D721Med (cell line): ENCODE measurements at regions not wholly inside any gene's neighbourhood (a gene's known extent, or its start where the extent isn't known, plus 50 kb on each side); places are given as distances from the start of the nearest gene placed in this dataset.

Experiments
- DNase-seq: peaks from one replicate; pipeline ENCODE4 v3.0.0; 2011; ENCODE audit warnings: low spot score; ENCODE audit not compliant: insufficient read length
- FAIRE-seq: peaks from 2 replicates; lab custom pipeline; 2011; peaks lifted over from hg19 to GRCh38; lab: Jason Lieb, UNC
- TF ChIP-seq, protein P1 (sequence below): IDR thresholded peaks from 2 replicates; pipeline ENCODE4 v1.5.1; 2012; ENCODE audit warnings: mild to moderate bottlenecking, control low read depth; ENCODE audit not compliant: insufficient read depth; ENCODE audit errors: missing control alignments

DNA sequence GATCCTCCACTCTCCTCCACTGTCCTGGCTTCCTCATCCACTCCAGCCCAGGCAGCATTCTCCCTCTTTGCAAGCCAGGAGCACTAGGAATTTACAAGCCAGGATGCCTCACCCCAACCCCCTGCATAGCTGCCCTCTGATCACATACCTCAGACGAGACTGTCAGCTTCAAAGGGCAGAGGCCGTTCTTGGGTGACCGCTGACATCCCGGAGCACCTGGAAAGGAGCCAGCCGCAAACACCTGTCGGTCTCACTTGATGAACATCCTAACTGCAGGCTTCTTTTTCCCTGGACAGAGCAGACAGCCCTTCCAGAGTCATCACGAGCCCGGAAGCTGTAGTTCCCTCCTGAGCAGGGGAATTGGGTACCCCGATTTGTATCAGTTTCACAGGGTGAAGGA, 451.3 kb upstream of the B3GAT1 start:
- TF ChIP-seq, protein P1, sequence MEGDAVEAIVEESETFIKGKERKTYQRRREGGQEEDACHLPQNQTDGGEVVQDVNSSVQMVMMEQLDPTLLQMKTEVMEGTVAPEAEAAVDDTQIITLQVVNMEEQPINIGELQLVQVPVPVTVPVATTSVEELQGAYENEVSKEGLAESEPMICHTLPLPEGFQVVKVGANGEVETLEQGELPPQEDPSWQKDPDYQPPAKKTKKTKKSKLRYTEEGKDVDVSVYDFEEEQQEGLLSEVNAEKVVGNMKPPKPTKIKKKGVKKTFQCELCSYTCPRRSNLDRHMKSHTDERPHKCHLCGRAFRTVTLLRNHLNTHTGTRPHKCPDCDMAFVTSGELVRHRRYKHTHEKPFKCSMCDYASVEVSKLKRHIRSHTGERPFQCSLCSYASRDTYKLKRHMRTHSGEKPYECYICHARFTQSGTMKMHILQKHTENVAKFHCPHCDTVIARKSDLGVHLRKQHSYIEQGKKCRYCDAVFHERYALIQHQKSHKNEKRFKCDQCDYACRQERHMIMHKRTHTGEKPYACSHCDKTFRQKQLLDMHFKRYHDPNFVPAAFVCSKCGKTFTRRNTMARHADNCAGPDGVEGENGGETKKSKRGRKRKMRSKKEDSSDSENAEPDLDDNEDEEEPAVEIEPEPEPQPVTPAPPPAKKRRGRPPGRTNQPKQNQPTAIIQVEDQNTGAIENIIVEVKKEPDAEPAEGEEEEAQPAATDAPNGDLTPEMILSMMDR: no peak
- FAIRE-seq: no peak

DNA sequence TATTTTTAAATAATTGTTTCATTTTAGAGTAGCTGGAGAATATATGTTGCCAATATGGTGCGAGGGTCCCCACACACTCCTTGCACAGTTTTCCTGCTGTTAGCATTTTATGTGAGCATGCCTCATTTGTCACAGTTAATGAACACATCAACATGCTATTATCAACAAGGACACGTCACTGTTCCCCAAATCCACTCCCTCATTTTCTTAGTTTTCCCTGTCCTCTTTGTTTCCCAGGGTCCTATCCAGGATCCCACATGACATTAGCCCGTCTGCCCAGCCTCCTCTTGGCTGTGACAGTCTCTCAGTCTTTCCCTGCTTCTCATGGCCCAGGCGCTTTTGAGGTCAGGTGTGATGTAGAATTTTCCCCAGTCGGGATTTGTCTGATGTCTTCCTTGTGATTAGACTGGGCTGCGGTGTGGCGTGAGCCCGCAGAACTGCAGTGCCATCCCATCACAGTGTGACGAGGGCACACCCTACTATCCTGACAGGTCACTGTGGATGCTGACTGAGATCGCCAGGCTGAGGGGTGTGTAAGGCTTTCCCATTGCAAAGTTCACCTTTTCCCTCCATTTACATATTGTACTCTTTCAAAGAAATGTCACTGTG, 450.6 kb upstream of the B3GAT1 start:
- no peak for DNase-seq
- no peak for FAIRE-seq
- TF ChIP-seq, protein P1: no peak

More for the DNA sequence above, 451.3 kb upstream of the B3GAT1 start:
- no peak for DNase-seq

DNA sequence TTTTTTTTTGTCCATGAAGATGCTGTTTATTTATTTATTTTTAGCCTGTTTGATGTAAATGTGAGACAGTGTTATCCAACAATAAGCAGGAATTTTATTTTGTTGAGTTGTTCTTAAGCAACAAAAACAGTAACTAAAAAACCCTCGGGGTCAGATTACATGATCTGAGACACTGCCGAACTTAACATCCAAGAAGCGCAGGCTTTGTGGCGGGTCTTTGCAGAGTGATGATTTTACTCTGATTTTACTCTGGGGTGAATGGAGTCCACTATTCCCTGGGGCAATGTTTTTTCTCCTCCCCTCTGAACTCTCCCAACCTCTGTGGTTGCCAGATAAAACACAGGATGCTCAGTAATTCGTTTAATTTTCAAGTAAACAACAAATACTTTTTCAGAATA, 450.1 kb upstream of the B3GAT1 start:
- DNase-seq (no peak), FAIRE-seq (no peak)

DNA sequence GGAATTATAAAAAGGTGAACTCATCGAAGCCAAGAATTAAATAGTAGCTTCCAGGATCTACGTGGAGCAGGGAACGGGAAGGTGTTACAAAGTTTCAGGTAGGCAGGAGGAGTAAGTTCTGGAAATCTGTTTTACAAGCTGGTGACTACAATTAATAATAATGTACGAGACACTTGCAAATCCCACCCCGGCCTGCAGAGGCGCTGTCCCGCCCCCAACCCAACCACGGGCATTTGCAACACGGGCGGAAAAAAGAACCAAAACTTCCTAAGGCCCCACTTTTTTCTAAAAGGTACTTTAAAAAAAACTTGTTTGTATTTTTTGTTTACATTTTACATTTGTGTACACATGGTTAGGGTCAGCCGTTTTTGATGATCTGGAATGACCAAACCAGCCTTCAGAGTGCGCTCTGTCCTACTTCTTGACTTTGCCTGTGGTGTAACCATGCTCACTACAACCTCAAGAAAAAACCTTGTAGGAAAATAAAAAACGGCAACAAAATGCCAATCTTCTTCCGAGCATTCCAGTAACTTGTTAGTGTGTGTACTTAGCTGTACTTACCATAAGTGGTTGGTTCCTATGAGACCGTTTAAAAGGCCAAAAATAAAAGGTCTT, 449.6 kb upstream of the B3GAT1 start:
- TF ChIP-seq, protein P1: no peak
- FAIRE-seq (no peak), DNase-seq (no peak)

More for the DNA sequence above, 450.1 kb upstream of the B3GAT1 start:
- TF ChIP-seq, protein P1: no peak

DNA sequence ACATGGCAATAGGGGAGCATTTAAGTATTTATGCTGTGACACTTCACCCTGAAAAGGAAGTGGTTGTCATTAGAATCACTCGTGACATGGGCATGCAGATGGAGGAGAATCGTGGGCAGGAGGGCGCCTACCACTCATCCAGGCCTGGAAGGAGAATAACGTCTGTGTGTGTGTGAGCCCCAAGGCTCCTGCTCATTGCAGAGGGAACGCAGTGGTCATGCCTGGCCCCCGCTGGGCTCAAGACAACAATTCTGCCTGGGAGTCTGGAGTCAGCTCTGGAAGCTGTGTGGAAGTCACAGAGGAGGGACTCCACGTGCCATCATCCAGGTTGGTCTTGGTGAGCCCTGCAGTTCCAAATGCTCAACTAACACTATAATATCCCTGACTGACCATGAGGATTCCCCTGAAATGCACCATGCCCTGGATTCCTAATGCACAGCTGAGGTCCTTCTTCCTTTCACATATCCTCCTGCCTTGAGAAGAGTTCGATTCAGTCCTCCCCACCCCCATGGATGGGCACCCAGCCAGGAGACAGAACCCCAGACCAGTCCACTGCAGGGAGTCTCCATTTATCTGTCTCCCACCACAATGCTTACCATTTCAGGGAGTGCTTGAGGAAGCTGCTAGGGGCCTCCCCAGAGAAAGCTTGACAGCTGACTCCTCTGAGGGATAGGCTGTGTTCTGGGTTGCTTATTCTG, 446.9 kb upstream of the B3GAT1 start:
- DNase-seq (no peak), FAIRE-seq (no peak)
- TF ChIP-seq, protein P1: no peak

DNA sequence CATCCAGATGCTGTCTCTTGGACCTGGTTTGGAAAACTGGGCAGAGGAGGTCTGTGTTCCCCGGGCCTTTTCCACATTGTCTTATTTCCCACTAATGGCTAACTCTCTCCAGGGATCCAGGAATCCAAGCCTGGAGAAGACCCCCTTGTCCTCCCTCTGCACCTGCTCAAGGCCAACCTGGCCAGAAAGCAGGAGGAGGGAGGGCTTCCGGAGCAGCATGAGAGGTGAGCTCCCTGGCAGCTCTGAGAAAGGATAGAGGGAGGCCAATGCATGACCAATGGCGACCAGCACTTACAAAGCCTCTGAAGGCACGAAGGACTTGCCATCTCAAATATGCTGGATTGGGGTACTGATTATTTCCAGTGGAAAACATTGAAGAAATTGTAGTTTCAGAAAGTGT, 445.0 kb upstream of the B3GAT1 start:
- TF ChIP-seq, protein P1: no peak
- DNase-seq (no peak), FAIRE-seq (no peak)
